Colon (tissue), 2 donors: ENCODE measurements at regions not wholly inside any gene's neighbourhood (a gene's known extent, or its start where the extent isn't known, plus 50 kb on each side); places are given as distances from the start of the nearest gene placed in this dataset.

Experiments
- FAIRE-seq: peaks from 2 replicates; lab custom pipeline; 2012; peaks lifted over from hg19 to GRCh38; lab: Jason Lieb, UNC
- donor health status: control.
- donor health status: control.

DNA sequence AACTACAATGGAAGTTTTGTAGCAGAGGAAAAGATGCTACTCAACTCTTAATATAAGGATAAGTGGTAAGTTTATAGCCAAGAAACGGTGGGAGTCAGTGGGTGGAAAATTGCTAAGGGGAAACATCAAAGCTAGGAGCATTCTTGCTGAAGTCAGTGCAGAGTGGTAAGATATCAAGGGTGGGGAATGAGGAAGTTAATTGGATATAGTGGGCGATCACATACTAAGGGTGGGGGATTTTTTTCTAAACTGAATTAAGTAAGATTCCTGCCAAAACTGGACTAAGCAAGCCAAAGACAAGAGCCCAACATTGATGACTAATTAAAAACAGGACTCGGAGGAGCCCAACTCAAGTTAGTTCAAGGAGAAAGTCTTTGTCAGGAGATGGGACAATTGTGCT lies 525.4 kb downstream of the CCDC85A start:
- no peak for FAIRE-seq

DNA sequence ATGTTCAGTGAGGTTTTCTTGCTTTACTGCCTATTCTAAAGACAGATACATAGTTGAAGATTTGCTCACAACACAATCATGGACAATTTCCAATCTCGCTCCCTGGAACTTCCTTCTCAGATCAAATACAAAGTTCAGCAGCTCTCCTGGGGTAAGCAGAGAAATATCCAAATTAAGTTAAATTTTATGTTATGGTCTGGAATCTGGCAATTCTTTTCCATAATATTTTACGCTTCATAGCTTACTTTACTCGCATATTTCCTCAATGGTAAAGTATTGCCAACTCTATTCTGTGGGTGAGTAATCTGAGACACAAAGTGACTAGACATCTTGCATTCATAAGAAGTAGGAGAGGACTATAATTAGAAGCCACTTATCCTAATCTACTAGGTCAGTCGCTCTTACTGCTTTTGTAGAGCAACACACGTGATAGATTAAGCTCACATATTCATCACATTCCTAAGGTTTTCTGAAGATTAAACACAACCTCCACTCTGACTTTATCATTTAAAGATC lies 529.4 kb downstream of the CCDC85A start:
- FAIRE-seq: no peak

DNA sequence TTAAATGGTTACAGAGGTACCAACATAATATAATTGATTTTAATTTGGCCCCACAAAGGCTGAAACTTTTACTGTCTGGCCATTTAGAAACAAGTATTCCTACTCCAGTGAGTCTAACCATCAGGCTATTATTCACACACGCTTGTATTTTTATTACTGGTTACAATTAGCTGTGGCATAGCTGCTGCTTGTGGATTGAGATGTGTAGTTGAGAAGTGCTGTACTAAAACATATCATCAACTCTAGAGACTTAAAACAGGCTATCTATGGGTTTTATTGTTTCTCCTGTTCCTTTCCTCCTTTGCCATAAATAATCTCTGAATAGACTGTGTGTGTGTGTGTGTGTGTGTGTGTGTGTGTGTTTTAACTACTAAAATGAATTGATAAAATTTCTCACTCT lies 530.2 kb downstream of the CCDC85A start:
- FAIRE-seq: no peak

DNA sequence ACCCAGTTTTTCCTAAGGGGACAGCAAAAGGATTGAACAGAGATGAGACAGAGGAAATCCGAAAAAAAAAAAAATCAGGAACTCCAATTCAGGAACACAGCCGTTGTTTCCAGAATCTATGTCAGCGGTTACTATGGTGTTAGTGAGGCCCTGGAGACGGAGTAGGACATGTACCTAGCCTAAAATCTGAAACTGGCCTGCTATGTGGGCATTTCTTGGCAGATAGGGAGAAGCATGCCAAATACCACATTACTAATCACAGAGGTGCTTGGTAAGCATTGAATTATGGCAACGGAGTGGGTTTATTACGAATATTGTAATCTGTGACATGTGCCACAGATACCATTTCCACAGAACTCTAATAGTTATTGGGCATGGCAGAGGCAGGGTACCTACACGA lies 530.6 kb downstream of the CCDC85A start:
- no peak for FAIRE-seq

GRCh38 chr2:56715683-56716082 lies 531.9 kb downstream of the CCDC85A start:
- no peak for FAIRE-seq

- FAIRE-seq: no peak
Observed at GRCh38 chr2:56718413-56718812, 534.6 kb downstream of the CCDC85A start.

DNA sequence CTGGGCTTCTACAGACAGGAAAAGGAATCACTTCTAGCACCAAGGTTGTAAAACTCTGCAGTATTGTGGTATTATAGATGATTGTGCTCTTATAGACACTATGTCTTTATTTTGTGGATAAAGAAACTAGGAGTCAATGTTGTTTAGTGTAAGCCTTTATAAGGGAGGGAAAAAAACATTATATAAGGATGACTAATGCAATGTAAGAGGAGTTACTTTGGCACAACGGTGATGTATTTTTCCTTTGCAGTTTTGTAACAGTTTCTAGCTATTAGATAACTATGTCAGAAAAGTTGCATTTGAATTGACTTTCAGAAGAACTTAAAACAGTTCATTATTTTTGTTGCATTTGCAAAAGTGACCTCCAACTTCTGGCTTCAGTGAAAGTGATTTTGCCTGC lies 545.4 kb downstream of the CCDC85A start:
- no peak for FAIRE-seq

DNA sequence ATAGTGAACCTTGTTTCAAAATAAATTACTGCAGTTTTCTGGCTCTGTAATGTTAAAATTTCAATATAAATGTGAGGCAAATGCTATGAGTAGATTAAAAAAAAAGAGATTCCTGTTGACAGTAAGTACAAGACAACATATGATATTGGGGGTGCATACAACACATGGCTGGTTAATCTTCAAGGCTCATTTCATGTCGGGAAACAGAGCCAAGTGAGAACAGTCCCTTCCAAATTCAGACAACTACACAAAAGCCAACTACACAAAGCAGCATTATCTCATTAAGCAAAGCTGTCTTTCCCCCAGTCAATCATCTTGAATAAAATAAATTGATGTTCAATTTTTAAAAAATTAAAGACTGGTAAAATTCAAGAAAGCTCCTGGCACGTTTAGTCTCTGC lies 549.2 kb downstream of the CCDC85A start:
- FAIRE-seq: no peak

DNA sequence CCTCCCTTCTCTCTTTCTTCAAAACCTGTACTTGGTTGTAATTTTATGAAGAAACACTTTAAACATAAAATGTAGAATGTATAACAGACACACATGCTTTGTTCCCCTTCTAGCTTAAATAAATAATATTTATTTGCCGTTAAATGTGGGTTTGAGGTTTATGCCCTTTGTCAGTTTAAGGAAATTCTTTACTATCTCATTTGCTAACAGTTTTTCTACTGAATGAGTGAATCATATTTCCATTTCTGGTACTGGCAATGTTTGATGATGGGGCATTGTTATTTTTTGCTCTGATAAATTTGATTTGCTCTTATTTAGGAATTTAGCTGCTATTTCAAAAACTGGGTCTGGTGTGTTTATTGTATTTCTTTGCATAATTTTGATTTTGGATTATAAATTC lies 555.6 kb downstream of the CCDC85A start:
- no peak for FAIRE-seq

DNA sequence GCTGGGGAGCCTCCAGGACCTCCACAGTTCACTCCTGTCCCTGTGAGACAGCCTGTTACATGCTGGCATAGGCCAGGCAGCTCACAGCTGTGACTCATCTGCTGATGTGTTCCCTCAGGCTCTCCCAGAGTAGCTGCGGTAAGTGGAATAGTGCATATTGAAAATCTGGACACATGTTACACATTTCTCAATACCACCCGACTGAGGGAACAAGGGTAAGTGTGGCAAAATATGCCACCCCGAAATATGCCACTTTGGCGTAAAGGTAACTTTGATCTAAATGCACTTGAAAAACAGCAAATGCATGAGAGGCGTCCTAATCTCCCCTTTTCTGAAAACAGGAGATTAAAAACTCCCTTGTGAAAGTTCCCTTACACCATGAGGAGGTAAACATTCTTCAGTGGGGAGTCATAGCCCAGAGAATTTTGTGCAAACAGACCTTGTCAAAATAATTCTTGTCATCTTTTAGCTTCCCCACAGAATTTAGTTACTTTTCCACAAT lies 557.9 kb downstream of the CCDC85A start:
- no peak for FAIRE-seq

DNA sequence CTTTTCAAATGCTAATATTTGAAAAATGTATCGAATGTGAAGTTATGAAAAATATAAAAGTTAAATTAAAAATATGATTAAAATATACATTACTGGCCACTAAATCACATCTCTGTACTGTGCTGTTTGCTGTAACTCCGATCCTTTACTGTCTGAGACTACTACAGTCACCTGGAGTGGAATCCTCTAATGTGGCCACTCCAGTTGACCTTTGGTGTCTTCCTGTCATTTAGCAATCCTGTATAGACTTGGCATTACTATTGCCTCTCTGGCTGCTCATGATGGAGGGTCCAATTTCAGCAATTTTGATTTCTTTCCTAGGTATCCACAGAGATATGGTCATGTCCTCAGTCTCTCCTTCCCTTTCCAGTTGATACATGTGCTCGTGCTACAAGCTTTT lies 560.0 kb downstream of the CCDC85A start:
- FAIRE-seq: no peak

DNA sequence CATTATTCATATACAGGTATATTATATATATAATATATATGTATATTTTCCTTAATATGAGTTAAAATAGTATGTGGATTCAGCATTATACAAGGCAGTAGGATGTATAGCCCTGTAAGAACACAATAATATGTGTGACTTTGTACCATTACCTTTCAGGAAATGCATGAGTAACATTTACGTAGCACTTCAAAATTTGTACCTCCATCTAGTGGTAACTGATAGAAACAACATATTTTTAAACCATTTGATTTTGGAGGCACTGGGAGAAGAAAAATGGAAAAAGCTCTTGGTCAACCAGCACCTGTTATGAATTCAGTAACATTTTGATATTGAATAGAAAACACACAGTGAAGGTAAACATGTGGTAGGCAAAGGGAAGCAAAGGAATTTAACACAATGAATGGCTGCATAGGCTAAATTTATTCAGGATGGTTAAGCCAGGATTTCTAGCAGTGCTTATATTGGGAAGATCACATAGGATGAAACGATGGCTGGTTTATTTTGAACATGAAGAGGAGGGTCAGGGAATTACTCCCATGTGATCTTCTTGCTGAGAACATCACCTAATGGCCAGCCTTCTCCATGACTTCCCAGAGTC lies 565.5 kb downstream of the CCDC85A start:
- FAIRE-seq: no peak

DNA sequence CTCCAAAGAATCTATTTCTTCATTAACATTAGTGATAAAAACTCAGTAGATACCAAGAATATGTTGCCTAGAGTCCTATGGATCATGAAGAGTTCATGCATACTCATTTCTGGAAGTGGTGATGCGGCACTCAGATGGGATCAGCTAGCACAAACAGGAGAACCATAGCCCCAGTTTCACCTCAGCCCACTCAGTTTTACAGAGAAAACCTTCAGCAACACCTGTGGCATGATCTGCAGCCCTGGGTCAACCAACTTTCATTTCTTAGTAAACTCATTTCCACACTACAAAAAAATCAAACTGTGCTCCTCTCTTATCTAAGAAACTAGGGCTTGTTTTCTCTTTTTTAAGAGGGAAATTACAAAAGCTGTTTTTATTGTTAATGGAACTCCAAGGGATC lies 569.4 kb downstream of the CCDC85A start:
- FAIRE-seq: no peak

DNA sequence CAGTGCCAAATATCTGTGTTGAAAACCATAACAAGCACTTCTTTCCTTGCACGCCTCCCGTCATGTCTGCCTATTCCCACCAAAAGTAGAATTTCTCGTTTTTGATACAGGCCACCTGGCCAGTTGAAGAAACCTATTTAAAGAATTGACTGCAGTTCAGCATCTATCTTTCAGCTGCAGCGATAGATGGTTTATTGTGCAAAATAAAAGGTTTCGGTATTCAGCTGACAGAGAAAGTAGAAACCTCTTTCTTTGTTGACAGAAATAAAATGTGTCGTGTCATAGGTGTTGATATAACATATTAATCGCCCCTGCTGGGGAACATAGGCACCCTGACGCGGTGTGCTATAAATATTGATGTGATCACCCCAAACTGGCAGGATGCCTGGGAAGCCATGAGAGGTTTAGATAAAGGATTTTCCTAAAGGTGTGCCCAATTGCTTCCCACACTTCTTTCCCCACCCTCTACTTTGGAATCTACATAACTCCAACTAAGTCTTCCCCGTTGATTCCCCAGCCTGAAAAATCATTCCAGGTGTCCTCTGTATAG lies 570.4 kb downstream of the CCDC85A start:
- FAIRE-seq: no peak

GRCh38 chr2:56754627-56755026 lies 570.8 kb downstream of the CCDC85A start:
- FAIRE-seq: no peak

DNA sequence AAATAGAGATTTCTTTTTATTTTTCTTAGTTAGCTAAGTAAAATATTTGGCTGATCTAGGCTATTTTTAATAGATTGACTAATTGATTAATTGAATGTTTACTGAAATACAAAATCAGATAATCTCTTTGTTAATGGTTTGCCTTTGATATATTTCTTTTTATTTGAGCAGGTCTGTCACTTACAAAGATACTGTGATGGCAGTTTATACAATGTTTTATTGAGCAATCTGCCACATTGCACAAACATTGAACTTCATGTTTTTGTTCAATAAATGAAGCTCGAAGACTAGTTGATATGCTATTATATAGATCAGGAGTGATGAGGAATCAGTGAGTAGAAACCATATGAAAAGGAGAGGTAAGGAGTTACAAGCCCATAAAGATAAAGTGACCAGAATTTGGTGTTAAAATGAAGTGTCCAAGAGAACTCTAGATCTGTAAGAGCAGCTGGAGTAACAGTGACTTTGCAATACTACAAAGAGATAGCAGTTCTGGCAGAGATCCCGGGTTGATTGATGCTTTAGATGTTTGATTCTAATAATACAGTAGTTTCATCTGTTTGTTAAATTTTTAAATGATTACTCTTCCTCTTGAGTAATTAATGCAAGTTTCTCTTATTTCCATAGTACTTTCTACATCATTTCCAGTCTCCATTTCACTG lies 574.2 kb downstream of the CCDC85A start:
- FAIRE-seq: no peak

- FAIRE-seq: no peak
Observed at GRCh38 chr2:56763683-56764082, 579.9 kb downstream of the CCDC85A start.

DNA sequence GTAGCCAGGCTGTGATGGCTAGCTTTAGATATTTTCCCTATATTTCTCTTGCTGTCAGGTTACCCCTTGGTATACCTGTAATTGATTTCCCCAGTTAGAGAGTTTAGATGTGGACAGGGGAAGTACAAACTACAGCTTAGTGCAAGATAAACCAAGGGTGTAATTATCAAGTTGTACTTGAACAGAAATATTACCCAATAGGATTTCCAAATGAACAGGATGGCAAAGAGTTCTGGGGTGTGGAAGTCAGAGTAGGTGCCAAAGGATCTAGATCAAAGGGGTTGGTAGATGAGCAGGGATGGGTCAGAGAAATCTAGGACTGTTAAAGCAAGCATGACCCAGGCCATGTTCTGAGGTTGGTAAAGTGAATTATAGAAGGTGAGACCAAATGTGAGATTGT lies 585.2 kb downstream of the CCDC85A start:
- FAIRE-seq: no peak

DNA sequence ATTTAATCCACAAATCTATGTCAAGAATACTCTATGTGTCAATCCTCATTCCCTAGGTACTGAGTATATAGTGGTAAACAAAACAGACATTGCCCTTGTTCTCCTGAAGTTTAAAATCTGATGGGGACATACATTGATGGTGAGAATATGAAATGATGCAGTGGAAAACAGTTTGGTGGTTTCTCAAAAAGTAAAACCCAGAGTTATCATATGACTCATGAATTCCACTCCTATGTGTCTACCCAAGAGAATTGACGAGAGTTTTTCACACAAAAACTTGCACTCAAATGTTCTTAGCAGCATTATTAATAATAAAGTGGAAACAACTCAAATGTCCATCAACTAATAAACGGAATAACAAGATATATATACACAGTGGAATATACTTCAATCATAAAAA lies 586.7 kb downstream of the CCDC85A start:
- FAIRE-seq: no peak

GRCh38 chr2:56784046-56784445 lies 600.3 kb downstream of the CCDC85A start:
- no peak for FAIRE-seq

DNA sequence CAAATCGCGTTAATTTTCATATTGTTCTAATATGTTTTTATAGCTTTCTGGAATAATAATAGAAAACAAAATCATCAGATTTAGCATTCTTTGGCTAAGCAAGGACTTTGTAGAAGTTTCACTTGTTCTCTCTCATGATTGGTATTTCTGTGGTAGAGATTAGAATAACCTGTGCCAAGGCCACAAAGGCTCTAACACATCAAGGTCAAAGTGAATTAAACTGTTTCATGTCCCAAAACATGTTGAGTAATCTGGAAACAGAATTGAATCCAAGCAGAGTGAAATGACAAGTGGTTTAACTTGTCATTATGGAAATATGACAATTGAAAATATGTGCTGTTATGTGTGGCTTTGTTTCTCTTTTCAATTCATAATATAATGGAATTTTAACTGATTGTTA lies 617.4 kb downstream of the CCDC85A start:
- FAIRE-seq: no peak

DNA sequence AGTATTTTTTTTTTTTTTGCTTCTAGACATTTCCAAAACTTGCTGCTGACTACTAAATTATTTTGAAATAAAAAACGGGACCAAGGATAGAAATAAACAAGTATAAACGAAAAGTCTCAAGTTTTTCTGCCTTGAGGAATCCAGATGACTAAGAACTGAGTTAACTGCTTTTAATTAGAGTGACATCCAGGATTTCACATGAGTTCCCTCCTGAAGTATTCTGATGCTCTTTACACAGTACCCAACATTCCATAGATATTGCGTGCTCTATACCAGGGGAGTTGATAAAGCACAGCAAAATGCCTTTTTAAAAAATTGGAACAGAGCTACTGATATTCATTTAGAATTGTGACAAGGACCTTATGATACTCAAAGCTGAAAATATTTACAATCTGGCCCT lies 618.0 kb downstream of the CCDC85A start:
- FAIRE-seq: no peak

DNA sequence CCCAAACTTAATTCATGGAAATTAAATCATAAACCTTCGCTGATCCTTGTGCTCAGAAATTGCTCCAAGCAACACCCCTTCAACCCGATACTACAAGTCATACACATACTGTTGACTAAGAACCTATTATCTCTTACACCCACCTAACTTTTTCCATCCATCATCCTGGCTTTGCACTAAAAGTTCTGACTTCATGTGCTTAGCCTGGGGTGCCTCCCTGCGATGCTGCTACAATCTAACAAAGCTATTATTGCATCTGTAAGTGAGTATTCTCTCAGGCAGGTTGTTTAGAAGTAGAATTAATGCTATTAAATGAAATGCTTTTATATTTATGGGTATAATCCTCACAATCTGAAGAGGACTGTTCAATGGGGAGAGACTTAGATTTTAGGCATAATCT lies 619.8 kb downstream of the CCDC85A start:
- FAIRE-seq: no peak

- FAIRE-seq: no peak
Observed at GRCh38 chr2:56806924-56807323, 623.1 kb downstream of the CCDC85A start.
